KMS-11 (cell line): ENCODE measurements at regions not wholly inside any gene's neighbourhood (a gene's known extent, or its start where the extent isn't known, plus 50 kb on each side); places are given as distances from the start of the nearest gene placed in this dataset.

Experiments
- H2AFZ ChIP-seq: fragments of 200-600 bp; sonication (generic); 2 replicates; pipeline ENCODE4 v1.6.1; 2016; ENCODE audit warnings: antibody characterized with exemption, mixed run types, low read depth
- H3K27ac ChIP-seq: fragments of 200-600 bp; sonication (generic); 2 replicates; pipeline ENCODE4 v1.6.1; 2016; ENCODE audit warnings: mild to moderate bottlenecking, mixed run types
- H3K27me3 ChIP-seq: fragments of 200-600 bp; sonication (generic); 2 replicates; pipeline ENCODE4 v1.6.1; 2017; ENCODE audit warnings: mild to moderate bottlenecking, low read depth, mixed run types, moderate library complexity; ENCODE audit not compliant: insufficient read depth
- H3K36me3 ChIP-seq: fragments of 200-600 bp; sonication (generic); 2 replicates; pipeline ENCODE4 v1.6.1; 2017; ENCODE audit warnings: mild to moderate bottlenecking, mixed run types; ENCODE audit not compliant: insufficient read depth
- H3K4me1 ChIP-seq: fragments of 200-600 bp; sonication (generic); 2 replicates; pipeline ENCODE4 v1.6.1; 2016; ENCODE audit warnings: mild to moderate bottlenecking, low read depth, mixed run types; ENCODE audit not compliant: poor library complexity, severe bottlenecking
- H3K4me2 ChIP-seq: fragments of 200-600 bp; sonication (generic); 2 replicates; pipeline ENCODE4 v1.7.0; 2016; ENCODE audit warnings: mild to moderate bottlenecking, mixed run types
- H3K4me3 ChIP-seq: fragments of 200-600 bp; sonication (generic); IDR thresholded peaks from 2 replicates; pipeline ENCODE4 v1.6.1; 2017; ENCODE audit warnings: low read depth, low read length, mixed read lengths; ENCODE audit not compliant: insufficient read depth
- H3K79me2 ChIP-seq: fragments of 200-600 bp; sonication (generic); 2 replicates; pipeline ENCODE4 v1.6.1; 2016; ENCODE audit warnings: low read depth, mixed run types; ENCODE audit not compliant: insufficient read depth
- H3K9ac ChIP-seq: fragments of 200-600 bp; sonication (generic); 2 replicates; pipeline ENCODE4 v1.6.1; 2016; ENCODE audit warnings: mild to moderate bottlenecking, mixed run types
- H4K20me1 ChIP-seq: fragments of 200-600 bp; sonication (generic); 2 replicates; pipeline ENCODE4 v1.6.1; 2016; ENCODE audit warnings: mild to moderate bottlenecking, mixed run types; ENCODE audit not compliant: insufficient read depth
- CTCF ChIP-seq: fragments of 200-600 bp; sonication (generic); conservative IDR thresholded peaks from 2 replicates; pipeline ENCODE4 v1.6.1; 2017; ENCODE audit warnings: low read depth, mild to moderate bottlenecking, antibody characterized with exemption, low read length, moderate library complexity, mixed read lengths

- no peak overlapping the region for H3K27ac ChIP-seq
Measured at GRCh38 chr20:50269091-50270033, 78.7 kb downstream of the CEBPB start.

GRCh38 chr20:50270034-50270395 lies 79.4 kb downstream of the CEBPB start:
- no peak overlapping the region for H3K4me2 ChIP-seq
- no peak for TF ChIP-seq CTCF
- H3K36me3 ChIP-seq = no peaks in the 10 kb centered on the region
- no peaks in the 10 kb centered on the region for H3K4me1 ChIP-seq
- H3K9ac ChIP-seq = no peak overlapping the region
- H3K27me3 ChIP-seq = peaks cover 77% of the 10 kb centered on the region
- no peak overlapping the region for H3K27ac ChIP-seq
- H2AFZ ChIP-seq = no peak overlapping the region
- H4K20me1 ChIP-seq = no peaks in the 10 kb centered on the region
- no peak overlapping the region for H3K4me3 ChIP-seq
- H3K79me2 ChIP-seq = no peaks in the 10 kb centered on the region

More at GRCh38 chr20:50269091-50270033, 78.7 kb downstream of the CEBPB start:
- no peaks in the 10 kb centered on the region for H3K79me2 ChIP-seq
- H3K9ac ChIP-seq = no peak overlapping the region
- H3K4me1 ChIP-seq = no peaks in the 10 kb centered on the region
- peaks cover 72% of the 10 kb centered on the region for H3K27me3 ChIP-seq
- no peaks in the 10 kb centered on the region for H4K20me1 ChIP-seq
- no peaks in the 10 kb centered on the region for H3K36me3 ChIP-seq
- no peak overlapping the region for H2AFZ ChIP-seq
- H3K4me3 ChIP-seq = no peak overlapping the region
- no peak for TF ChIP-seq CTCF
- H3K4me2 ChIP-seq = no peak overlapping the region

GRCh38 chr20:50270569-50270968 lies 79.9 kb downstream of the CEBPB start:
- Histone ChIP-seq H3K27ac (no peak overlapping the region), H3K79me2 (no peaks in the 10 kb centered on the region), H3K4me3 (no peak overlapping the region), H3K4me1 (no peaks in the 10 kb centered on the region), H2AFZ (no peak overlapping the region), H4K20me1 (no peaks in the 10 kb centered on the region), H3K27me3 (peaks cover 83% of the 10 kb centered on the region), H3K9ac (no peak overlapping the region), H3K4me2 (no peak overlapping the region), H3K36me3 (no peaks in the 10 kb centered on the region)
- TF ChIP-seq CTCF = no peak

GRCh38 chr20:50271176-50271575 lies 80.5 kb downstream of the CEBPB start:
- Histone ChIP-seq H3K36me3 (no peaks in the 10 kb centered on the region), H3K27ac (no peak overlapping the region), H3K4me2 (no peak overlapping the region)

More at GRCh38 chr20:50271176-50271575, 80.5 kb downstream of the CEBPB start:
- TF ChIP-seq CTCF = no peak
- Histone ChIP-seq H3K4me3 (no peak overlapping the region), H3K79me2 (no peaks in the 10 kb centered on the region), H3K27me3 (peaks cover 83% of the 10 kb centered on the region), H4K20me1 (no peaks in the 10 kb centered on the region), H3K9ac (no peak overlapping the region), H2AFZ (no peak overlapping the region), H3K4me1 (no peaks in the 10 kb centered on the region)
